ENCODE measurements at regions not wholly inside any gene's neighbourhood (a gene's known extent, or its start where the extent isn't known, plus 50 kb on each side); places are given as distances from the start of the nearest gene placed in this dataset.

DNA sequence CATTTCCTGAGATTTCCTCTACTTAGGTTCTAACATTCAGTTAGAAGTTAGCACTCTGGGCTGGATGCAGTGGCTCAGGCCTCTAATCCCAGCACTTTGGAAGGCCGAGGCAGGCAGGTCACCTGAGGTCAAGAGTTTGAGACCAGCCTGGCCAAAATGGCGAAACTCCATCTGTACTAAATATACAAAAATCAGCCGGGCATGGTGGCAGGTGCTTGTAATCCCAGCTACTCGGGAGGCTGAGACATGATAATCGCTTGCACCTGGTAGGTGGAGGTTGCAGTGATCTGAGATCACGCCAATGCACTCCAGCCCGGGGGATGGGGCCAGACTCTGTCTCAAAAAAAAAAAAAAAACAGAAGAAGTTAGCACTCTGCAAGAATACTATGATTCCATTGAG is 1430.9 kb downstream of the CDH11 start:
- WGBS (ENCODE audit: low lambda C conversion rate, missing lambda C conversion rate), result 70% methylated on average over 7 of the region's 7 CpGs

DNA sequence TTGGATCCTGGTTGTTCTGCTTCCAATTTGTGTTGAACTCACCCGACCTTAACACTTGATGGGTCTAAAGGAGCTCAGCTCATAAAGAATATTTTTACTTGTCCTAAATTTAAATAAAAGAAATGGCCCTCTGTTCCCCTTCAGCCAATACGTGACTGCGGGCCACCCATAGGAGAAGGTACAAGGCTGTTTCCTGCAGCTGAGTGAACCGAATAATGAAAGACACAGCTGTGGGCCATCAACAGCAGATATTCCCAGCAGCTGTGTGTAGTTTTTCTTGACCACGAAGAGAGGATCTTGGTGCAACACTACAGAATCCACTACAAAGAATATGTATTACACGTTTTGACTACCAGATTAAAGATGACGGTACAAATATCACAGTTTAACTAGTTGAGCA is 1431.6 kb downstream of the CDH11 start:
- Histone ChIP-seq H3K4me3 (no peak overlapping the region), H3K9me3 (ENCODE audit: low read depth) (no peaks in the 10 kb centered on the region), H3K27me3 (no peaks in the 10 kb centered on the region), H4K20me1 (ENCODE audit: insufficient read depth, poor library complexity, severe bottlenecking) (no peaks in the 10 kb centered on the region), H3K27ac (no peak overlapping the region), H3K4me1 (ENCODE audit: insufficient read depth) (no peaks in the 10 kb centered on the region), H2AFZ (no peak overlapping the region), H3K4me2 (no peak overlapping the region), H3K79me2 (no peaks in the 10 kb centered on the region), H3K9me2 (replicated peaks; ENCODE audit: insufficient read depth) (no peaks in the 10 kb centered on the region), H3K36me3 (replicated peaks; ENCODE audit: insufficient read depth, low read depth) (no peaks in the 10 kb centered on the region)
- no peak for DNase-seq (ENCODE audit: low spot score)
- 74% methylated on average over 7 of the region's 7 CpGs for WGBS (ENCODE audit: low lambda C conversion rate, missing lambda C conversion rate)
- no peak for TF ChIP-seq EZH2phosphoT487 (IDR thresholded peaks at IDR 0.05; ENCODE audit: low read depth, severe bottlenecking, unreplicated experiment)

More for the DNA sequence above, 1430.9 kb downstream of the CDH11 start:
- H3K4me3 ChIP-seq, result no peak overlapping the region
- no peaks in the 10 kb centered on the region for H4K20me1 ChIP-seq (ENCODE audit: insufficient read depth, poor library complexity, severe bottlenecking)
- no peaks in the 10 kb centered on the region for H3K27me3 ChIP-seq
- H2AFZ ChIP-seq, result no peak overlapping the region
- H3K4me2 ChIP-seq, result no peak overlapping the region
- DNase-seq (ENCODE audit: low spot score), result no peak
- H3K4me1 ChIP-seq (ENCODE audit: insufficient read depth), result no peaks in the 10 kb centered on the region
- no peaks in the 10 kb centered on the region for H3K79me2 ChIP-seq
- H3K9me3 ChIP-seq (ENCODE audit: low read depth), result no peaks in the 10 kb centered on the region
- H3K36me3 ChIP-seq (replicated peaks; ENCODE audit: insufficient read depth, low read depth), result no peaks in the 10 kb centered on the region
- H3K9me2 ChIP-seq (replicated peaks; ENCODE audit: insufficient read depth), result no peaks in the 10 kb centered on the region
- TF ChIP-seq, protein P1, sequence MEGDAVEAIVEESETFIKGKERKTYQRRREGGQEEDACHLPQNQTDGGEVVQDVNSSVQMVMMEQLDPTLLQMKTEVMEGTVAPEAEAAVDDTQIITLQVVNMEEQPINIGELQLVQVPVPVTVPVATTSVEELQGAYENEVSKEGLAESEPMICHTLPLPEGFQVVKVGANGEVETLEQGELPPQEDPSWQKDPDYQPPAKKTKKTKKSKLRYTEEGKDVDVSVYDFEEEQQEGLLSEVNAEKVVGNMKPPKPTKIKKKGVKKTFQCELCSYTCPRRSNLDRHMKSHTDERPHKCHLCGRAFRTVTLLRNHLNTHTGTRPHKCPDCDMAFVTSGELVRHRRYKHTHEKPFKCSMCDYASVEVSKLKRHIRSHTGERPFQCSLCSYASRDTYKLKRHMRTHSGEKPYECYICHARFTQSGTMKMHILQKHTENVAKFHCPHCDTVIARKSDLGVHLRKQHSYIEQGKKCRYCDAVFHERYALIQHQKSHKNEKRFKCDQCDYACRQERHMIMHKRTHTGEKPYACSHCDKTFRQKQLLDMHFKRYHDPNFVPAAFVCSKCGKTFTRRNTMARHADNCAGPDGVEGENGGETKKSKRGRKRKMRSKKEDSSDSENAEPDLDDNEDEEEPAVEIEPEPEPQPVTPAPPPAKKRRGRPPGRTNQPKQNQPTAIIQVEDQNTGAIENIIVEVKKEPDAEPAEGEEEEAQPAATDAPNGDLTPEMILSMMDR (IDR thresholded peaks at IDR 0.05; ENCODE audit: poor library complexity), result no peak
- no peak for TF ChIP-seq EZH2 (IDR thresholded peaks at IDR 0.05; ENCODE audit: borderline replicate concordance)
- TF ChIP-seq EZH2phosphoT487 (IDR thresholded peaks at IDR 0.05; ENCODE audit: low read depth, severe bottlenecking, unreplicated experiment), result no peak
- H3K27ac ChIP-seq, result no peak overlapping the region

GRCh38 chr16:63689068-63689467 is 1432.8 kb downstream of the CDH11 start:
- Histone ChIP-seq H3K9me2 (replicated peaks; ENCODE audit: insufficient read depth) (no peaks in the 10 kb centered on the region), H3K79me2 (no peaks in the 10 kb centered on the region), H3K27ac (no peak overlapping the region), H4K20me1 (ENCODE audit: insufficient read depth, poor library complexity, severe bottlenecking) (no peaks in the 10 kb centered on the region), H3K27me3 (no peaks in the 10 kb centered on the region), H3K4me1 (ENCODE audit: insufficient read depth) (no peaks in the 10 kb centered on the region), H3K4me2 (no peak overlapping the region), H3K9me3 (ENCODE audit: low read depth) (no peaks in the 10 kb centered on the region), H3K36me3 (replicated peaks; ENCODE audit: insufficient read depth, low read depth) (no peaks in the 10 kb centered on the region), H2AFZ (no peak overlapping the region), H3K4me3 (no peak overlapping the region)
- TF ChIP-seq EZH2phosphoT487 (IDR thresholded peaks at IDR 0.05; ENCODE audit: low read depth, severe bottlenecking, unreplicated experiment) (no peak), EZH2 (IDR thresholded peaks at IDR 0.05; ENCODE audit: borderline replicate concordance) (no peak)
- TF ChIP-seq, protein P1 (IDR thresholded peaks at IDR 0.05; ENCODE audit: poor library complexity), result no peak
- 87% methylated on average over 4 of the region's 4 CpGs for WGBS (ENCODE audit: low lambda C conversion rate, missing lambda C conversion rate)
- no peak for DNase-seq (ENCODE audit: low spot score)

DNA sequence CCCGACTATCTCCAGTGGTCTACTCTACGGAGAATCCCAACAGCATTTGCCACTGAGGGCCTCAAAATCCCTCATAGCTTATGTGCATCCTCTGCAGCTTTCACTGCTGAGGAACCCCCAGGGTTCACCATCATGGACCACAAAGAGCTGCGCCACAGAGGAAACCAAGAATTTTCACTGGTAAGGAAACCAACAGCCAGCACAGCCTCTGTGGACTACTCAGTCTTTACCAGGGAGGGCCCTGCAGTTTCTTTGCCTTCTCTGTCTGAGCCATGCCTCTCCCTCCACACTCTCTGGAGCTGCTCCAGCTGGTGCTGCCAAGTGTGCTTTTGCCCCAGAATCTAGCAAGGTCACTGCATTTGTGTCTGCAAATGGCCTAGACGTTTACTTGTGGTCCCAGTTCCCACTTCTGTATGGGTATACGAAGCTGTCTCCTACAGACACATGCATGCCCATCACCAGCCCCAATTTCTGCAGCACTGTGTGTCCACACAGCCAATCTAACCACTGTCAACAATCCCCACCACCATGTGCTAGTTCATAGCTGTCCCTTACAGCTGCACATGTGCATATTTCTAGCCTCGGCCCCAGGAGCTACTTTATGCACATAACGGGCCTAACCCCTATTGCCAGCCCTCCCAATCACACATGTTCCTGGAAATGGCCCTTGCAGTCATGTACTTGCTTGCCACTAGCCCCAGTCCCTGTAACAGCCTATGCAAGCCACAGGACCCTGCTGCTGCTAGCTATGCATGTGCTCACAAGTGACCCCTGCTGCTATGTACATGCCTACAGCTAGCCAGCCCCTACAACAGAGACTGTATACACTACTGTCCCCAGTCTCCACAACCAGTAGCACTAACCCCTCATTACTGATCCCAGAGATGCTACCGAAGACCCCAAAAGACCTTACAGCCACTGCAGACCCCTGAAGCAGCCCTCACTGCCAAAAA is 1437.4 kb downstream of the CDH11 start:
- WGBS (ENCODE audit: low lambda C conversion rate, missing lambda C conversion rate), result 71% methylated on average over 8 of the region's 8 CpGs
- H3K27ac ChIP-seq, result no peak overlapping the region
- H3K36me3 ChIP-seq (replicated peaks; ENCODE audit: insufficient read depth, low read depth), result no peaks in the 10 kb centered on the region
- H3K4me3 ChIP-seq, result no peak overlapping the region
- H3K9me2 ChIP-seq (replicated peaks; ENCODE audit: insufficient read depth), result no peaks in the 10 kb centered on the region
- no peak for DNase-seq (ENCODE audit: low spot score)
- no peak overlapping the region for H3K4me2 ChIP-seq
- no peak overlapping the region for H2AFZ ChIP-seq
- H4K20me1 ChIP-seq (ENCODE audit: insufficient read depth, poor library complexity, severe bottlenecking), result no peaks in the 10 kb centered on the region
- H3K79me2 ChIP-seq, result no peaks in the 10 kb centered on the region
- H3K9me3 ChIP-seq (ENCODE audit: low read depth), result no peaks in the 10 kb centered on the region
- H3K27me3 ChIP-seq, result no peaks in the 10 kb centered on the region
- TF ChIP-seq, protein P1 (IDR thresholded peaks at IDR 0.05; ENCODE audit: poor library complexity), result no peak
- TF ChIP-seq EZH2phosphoT487 (IDR thresholded peaks at IDR 0.05; ENCODE audit: low read depth, severe bottlenecking, unreplicated experiment), result no peak
- no peak for TF ChIP-seq EZH2 (IDR thresholded peaks at IDR 0.05; ENCODE audit: borderline replicate concordance)
- no peaks in the 10 kb centered on the region for H3K4me1 ChIP-seq (ENCODE audit: insufficient read depth)
